Coronary artery (tissue), 2 donors: ENCODE measurements at regions not wholly inside any gene's neighbourhood (a gene's known extent, or its start where the extent isn't known, plus 50 kb on each side); places are given as distances from the start of the nearest gene placed in this dataset.

Source experiments
- DNase-seq: peaks from one replicate; pipeline ENCODE4 v3.0.0-alpha.2; 2017; ENCODE audit warnings: low spot score
- H3K27ac ChIP-seq, 2 donors: fragments of 200-600 bp; sonication (generic); one replicate each; pipeline ENCODE4 v1.5.1; 2016 to 2019
- H3K4me3 ChIP-seq: fragments of 200-600 bp; sonication (generic); 2 replicates; pipeline ENCODE4 v1.5.1; 2016; ENCODE audit warnings: mild to moderate bottlenecking, moderate library complexity
- CTCF ChIP-seq: fragments of 200-600 bp; sonication (generic); IDR thresholded peaks from one replicate; pipeline ENCODE4 v1.5.1; 2019; ENCODE audit warnings: antibody characterized with exemption

GRCh38 chr12:105705235-105705634 lies 374.7 kb downstream of the C12orf75 start:
- no peak for TF ChIP-seq CTCF
- H3K27ac ChIP-seq = peak overlapping the region in 1 of 2 donors; percentile 71
- H3K4me3 ChIP-seq = no peak overlapping the region
- DNase-seq = no peak

GRCh38 chr12:105705765-105706164 lies 375.3 kb downstream of the C12orf75 start:
- peak; percentile 48 for TF ChIP-seq CTCF
- no peak for DNase-seq
- H3K4me3 ChIP-seq = no peak overlapping the region
- H3K27ac ChIP-seq = peak overlapping the region; percentile 53 to 71

GRCh38 chr12:105706321-105706972 lies 376.0 kb downstream of the C12orf75 start:
- no peak overlapping the region for H3K4me3 ChIP-seq
- TF ChIP-seq CTCF = no peak
- peak overlapping the region; percentile 53 to 71 for H3K27ac ChIP-seq
- no peak for DNase-seq

GRCh38 chr12:105706973-105707334 lies 376.5 kb downstream of the C12orf75 start:
- no peak for DNase-seq
- Histone ChIP-seq H3K27ac (peak overlapping the region in 1 of 2 donors; percentile 71), H3K4me3 (no peak overlapping the region)
- TF ChIP-seq CTCF = no peak

- Histone ChIP-seq H3K4me3 (no peak overlapping the region), H3K27ac (no peak overlapping the region)
- no peak for DNase-seq
- no peak for TF ChIP-seq CTCF
These were observed 383.3 kb downstream of the C12orf75 start for GRCh38 chr12:105713606-105714305.

GRCh38 chr12:105716621-105717020 lies 386.1 kb downstream of the C12orf75 start:
- Histone ChIP-seq H3K4me3 (no peak overlapping the region), H3K27ac (no peak overlapping the region)
- TF ChIP-seq CTCF = no peak
- DNase-seq = no peak
